Right atrium auricular region (tissue), 2 donors: ENCODE measurements at regions not wholly inside any gene's neighbourhood (a gene's known extent, or its start where the extent isn't known, plus 50 kb on each side); places are given as distances from the start of the nearest gene placed in this dataset.

ENCODE experiments used
- DNase-seq: peaks from one replicate; pipeline ENCODE4 v3.0.0-alpha.2; 2019; ENCODE audit warnings: low spot score
- H3K27ac ChIP-seq, 2 donors: fragments of 200-600 bp; sonication (generic); 1 replicate in 1 of 2; 2 replicates in 1 of 2; pipeline ENCODE4 v1.5.1; 2016 to 2019
- H3K27me3 ChIP-seq, 2 donors: fragments of 200-600 bp; sonication (generic); one replicate each; pipeline versions ENCODE4 v1.5.1 to v1.6.0; 2017 to 2019
- H3K36me3 ChIP-seq: fragments of 200-600 bp; sonication (generic); one replicate; pipeline ENCODE4 v1.5.1; 2016
- H3K4me1 ChIP-seq, 2 donors: fragments of 200-600 bp; sonication (generic); one replicate each; pipeline versions ENCODE4 v1.5.1 to v1.6.0; 2017 to 2019
- H3K4me3 ChIP-seq, 2 donors: fragments of 200-600 bp; sonication (generic); 1 replicate in 1 of 2; 2 replicates in 1 of 2; pipeline ENCODE4 v1.5.1; 2017 to 2019; ENCODE audit warnings: mild to moderate bottlenecking in 1 of 2, moderate library complexity in 1 of 2
- H3K9me3 ChIP-seq, 2 donors: fragments of 200-600 bp; sonication (generic); one replicate each; pipeline ENCODE4 v1.5.1; 2019
- CTCF ChIP-seq, 2 donors: fragments of 200-600 bp; sonication (generic); IDR thresholded peaks; one replicate each; pipeline ENCODE4 v1.5.1; 2019; ENCODE audit warnings: antibody characterized with exemption in 2 of 2

- DNase-seq = no peak
- Histone ChIP-seq H3K9me3 (no peaks in the 10 kb centered on the region), H3K36me3 (no peaks in the 10 kb centered on the region), H3K4me1 (no peaks in the 10 kb centered on the region), H3K27me3 (no peaks in the 10 kb centered on the region), H3K4me3 (no peak overlapping the region), H3K27ac (no peak overlapping the region)
- TF ChIP-seq CTCF (IDR thresholded peaks at IDR 0.05) = no peak
These were observed 547.2 kb upstream of the MAN1A1 start for GRCh38 chr6:119896806-119897205.

DNA sequence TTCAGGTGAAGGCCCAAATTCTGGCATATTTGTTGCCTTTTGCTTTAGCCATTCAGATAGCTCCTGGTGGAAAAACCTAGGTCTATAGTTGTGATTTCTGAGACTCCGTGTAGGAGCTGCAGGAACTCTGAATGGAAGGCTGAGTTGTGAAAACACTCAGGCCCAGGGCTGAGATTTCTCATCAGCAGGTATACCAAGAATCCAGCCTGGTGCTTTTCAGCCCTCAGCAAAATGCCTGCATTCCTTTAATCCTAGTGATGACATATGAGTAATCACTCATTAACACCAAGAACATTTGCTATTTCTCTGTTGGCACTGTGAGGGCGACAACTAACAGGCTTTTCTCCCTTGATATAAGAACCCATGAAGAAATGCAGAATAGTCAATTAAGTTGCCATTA lies 546.1 kb upstream of the MAN1A1 start:
- no peak for DNase-seq
- H3K4me3 ChIP-seq = no peak overlapping the region
- H3K27ac ChIP-seq = no peak overlapping the region
- H3K9me3 ChIP-seq = no peaks in the 10 kb centered on the region
- H3K27me3 ChIP-seq = no peaks in the 10 kb centered on the region
- TF ChIP-seq CTCF (IDR thresholded peaks at IDR 0.05) = no peak
- no peaks in the 10 kb centered on the region for H3K36me3 ChIP-seq
- H3K4me1 ChIP-seq = no peaks in the 10 kb centered on the region

- TF ChIP-seq CTCF (IDR thresholded peaks at IDR 0.05) = no peak
These were observed 545.2 kb upstream of the MAN1A1 start for GRCh38 chr6:119894811-119895210.

GRCh38 chr6:119891644-119892043 lies 542.1 kb upstream of the MAN1A1 start:
- Histone ChIP-seq H3K27ac (no peak overlapping the region), H3K27me3 (no peaks in the 10 kb centered on the region), H3K4me3 (no peak overlapping the region), H3K4me1 (no peaks in the 10 kb centered on the region), H3K36me3 (no peaks in the 10 kb centered on the region), H3K9me3 (no peaks in the 10 kb centered on the region)
- DNase-seq = no peak
- no peak for TF ChIP-seq CTCF (IDR thresholded peaks at IDR 0.05)

More at GRCh38 chr6:119894811-119895210, 545.2 kb upstream of the MAN1A1 start:
- Histone ChIP-seq H3K27me3 (no peaks in the 10 kb centered on the region), H3K9me3 (no peaks in the 10 kb centered on the region), H3K27ac (no peak overlapping the region), H3K36me3 (no peaks in the 10 kb centered on the region), H3K4me3 (no peak overlapping the region), H3K4me1 (no peaks in the 10 kb centered on the region)
- DNase-seq = no peak

DNA sequence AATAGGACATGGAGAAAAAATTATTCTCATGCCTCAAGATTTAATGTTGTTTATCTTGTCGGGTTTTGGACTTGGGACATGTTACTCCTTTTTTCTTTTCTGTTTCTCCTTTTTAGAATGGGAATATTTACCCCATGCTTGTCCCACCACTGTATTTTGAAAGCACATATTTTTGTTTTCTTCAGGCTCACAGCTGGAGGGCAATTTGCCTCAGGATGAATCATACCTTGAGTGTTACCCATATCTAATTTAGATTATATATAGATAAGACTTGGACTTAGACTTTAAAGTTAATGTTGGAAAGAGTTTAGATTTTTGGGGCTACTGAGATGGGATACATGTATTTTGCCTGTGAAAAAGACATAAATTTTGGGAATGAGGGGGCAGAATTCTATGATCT lies 541.6 kb upstream of the MAN1A1 start:
- Histone ChIP-seq H3K4me1 (no peaks in the 10 kb centered on the region), H3K4me3 (no peak overlapping the region), H3K27me3 (no peaks in the 10 kb centered on the region), H3K9me3 (no peaks in the 10 kb centered on the region), H3K36me3 (no peaks in the 10 kb centered on the region), H3K27ac (no peak overlapping the region)
- no peak for TF ChIP-seq CTCF (IDR thresholded peaks at IDR 0.05)
- no peak for DNase-seq

GRCh38 chr6:119890470-119890869 lies 540.9 kb upstream of the MAN1A1 start:
- no peaks in the 10 kb centered on the region for H3K36me3 ChIP-seq
- no peak for TF ChIP-seq CTCF (IDR thresholded peaks at IDR 0.05)
- no peak for DNase-seq
- H3K4me1 ChIP-seq = no peaks in the 10 kb centered on the region
- H3K27me3 ChIP-seq = no peaks in the 10 kb centered on the region
- no peak overlapping the region for H3K4me3 ChIP-seq
- H3K9me3 ChIP-seq = no peaks in the 10 kb centered on the region
- H3K27ac ChIP-seq = no peak overlapping the region
